Neural crest cell (in vitro differentiated cells): ENCODE measurements at regions not wholly inside any gene's neighbourhood (a gene's known extent, or its start where the extent isn't known, plus 50 kb on each side); places are given as distances from the start of the nearest gene placed in this dataset.

Source experiments
- DNase-seq: peaks from one replicate; pipeline ENCODE4 v3.0.0; 2021; ENCODE audit warnings: low read depth, mixed read lengths, low spot score
- H3K27ac Mint-ChIP-seq: one replicate; pipeline ENCODE4 v1.8.0; 2021; ENCODE audit warnings: mild to moderate bottlenecking, mixed read lengths; ENCODE audit not compliant: unreplicated experiment
- H3K27me3 Mint-ChIP-seq: 2 replicates; pipeline ENCODE4 v1.8.0; 2021; ENCODE audit warnings: low read depth, mild to moderate bottlenecking, mixed read lengths
- H3K36me3 Mint-ChIP-seq: 2 replicates; pipeline ENCODE4 v1.8.0; 2021; ENCODE audit warnings: low read depth, mild to moderate bottlenecking, mixed read lengths
- H3K4me1 Mint-ChIP-seq: 2 replicates; pipeline ENCODE4 v1.8.0; 2021; ENCODE audit warnings: mixed read lengths
- H3K4me3 Mint-ChIP-seq: one replicate; pipeline ENCODE4 v1.8.0; 2021; ENCODE audit warnings: mild to moderate bottlenecking, mixed read lengths
- H3K9me3 Mint-ChIP-seq: 2 replicates; pipeline ENCODE4 v1.8.0; 2021; ENCODE audit warnings: mixed read lengths
- CTCF ChIP-seq: fragments of 200-600 bp; sonication (generic); conservative IDR thresholded peaks from 2 replicates; pipeline ENCODE4 v1.5.0; 2021; ENCODE audit warnings: antibody characterized with exemption, mild to moderate bottlenecking

GRCh38 chr13:111472559-111473460 lies 152.4 kb downstream of the TEX29 start:
- DNase-seq = no peak
- Mint-ChIP-seq H3K4me1 (no peaks in the 10 kb centered on the region), H3K4me3 (no peak overlapping the region), H3K27me3 (no peaks in the 10 kb centered on the region), H3K9me3 (no peaks in the 10 kb centered on the region), H3K36me3 (no peaks in the 10 kb centered on the region), H3K27ac (peak overlapping the region; percentile 87)
- no peak for TF ChIP-seq CTCF

GRCh38 chr13:111474136-111475002 lies 153.9 kb downstream of the TEX29 start:
- Mint-ChIP-seq H3K36me3 (no peaks in the 10 kb centered on the region), H3K4me3 (no peak overlapping the region), H3K4me1 (no peaks in the 10 kb centered on the region), H3K27ac (no peak overlapping the region), H3K27me3 (no peaks in the 10 kb centered on the region), H3K9me3 (no peaks in the 10 kb centered on the region)
- peak; percentile 80 for TF ChIP-seq CTCF
- peak; percentile 20 for DNase-seq

- no peaks in the 10 kb centered on the region for H3K4me1 Mint-ChIP-seq
- no peaks in the 10 kb centered on the region for H3K27me3 Mint-ChIP-seq
- DNase-seq = no peak
- no peaks in the 10 kb centered on the region for H3K36me3 Mint-ChIP-seq
- H3K4me3 Mint-ChIP-seq = no peak overlapping the region
- no peaks in the 10 kb centered on the region for H3K9me3 Mint-ChIP-seq
- no peak for TF ChIP-seq CTCF
- H3K27ac Mint-ChIP-seq = no peak overlapping the region
Measured at GRCh38 chr13:111475488-111475887, 155.0 kb downstream of the TEX29 start.

GRCh38 chr13:111476197-111476596 lies 155.8 kb downstream of the TEX29 start:
- H3K4me1 Mint-ChIP-seq = no peaks in the 10 kb centered on the region
- H3K4me3 Mint-ChIP-seq = no peak overlapping the region
- no peak for DNase-seq
- no peaks in the 10 kb centered on the region for H3K36me3 Mint-ChIP-seq
- TF ChIP-seq CTCF = no peak
- H3K9me3 Mint-ChIP-seq = no peaks in the 10 kb centered on the region
- H3K27me3 Mint-ChIP-seq = no peaks in the 10 kb centered on the region
- H3K27ac Mint-ChIP-seq = no peak overlapping the region

GRCh38 chr13:111479412-111479811 lies 159.0 kb downstream of the TEX29 start:
- no peaks in the 10 kb centered on the region for H3K36me3 Mint-ChIP-seq
- DNase-seq = no peak
- no peaks in the 10 kb centered on the region for H3K9me3 Mint-ChIP-seq
- no peaks in the 10 kb centered on the region for H3K27me3 Mint-ChIP-seq
- no peak overlapping the region for H3K27ac Mint-ChIP-seq
- H3K4me1 Mint-ChIP-seq = no peaks in the 10 kb centered on the region
- no peak overlapping the region for H3K4me3 Mint-ChIP-seq
- no peak for TF ChIP-seq CTCF
